SK-N-MC (cell line): ENCODE measurements at regions not wholly inside any gene's neighbourhood (a gene's known extent, or its start where the extent isn't known, plus 50 kb on each side); places are given as distances from the start of the nearest gene placed in this dataset.

ENCODE experiments used
- EZH2 ChIP-seq: fragments of 200-600 bp; sonication (generic); IDR thresholded peaks from one replicate; pipeline ENCODE4 v1.6.1; 2017; ENCODE audit warnings: antibody characterized with exemption
- POLR2AphosphoS5 ChIP-seq: IDR thresholded peaks from 2 replicates; pipeline ENCODE4 v1.6.1; 2012; ENCODE audit warnings: mild to moderate bottlenecking, low read depth, low read length, borderline replicate concordance

DNA sequence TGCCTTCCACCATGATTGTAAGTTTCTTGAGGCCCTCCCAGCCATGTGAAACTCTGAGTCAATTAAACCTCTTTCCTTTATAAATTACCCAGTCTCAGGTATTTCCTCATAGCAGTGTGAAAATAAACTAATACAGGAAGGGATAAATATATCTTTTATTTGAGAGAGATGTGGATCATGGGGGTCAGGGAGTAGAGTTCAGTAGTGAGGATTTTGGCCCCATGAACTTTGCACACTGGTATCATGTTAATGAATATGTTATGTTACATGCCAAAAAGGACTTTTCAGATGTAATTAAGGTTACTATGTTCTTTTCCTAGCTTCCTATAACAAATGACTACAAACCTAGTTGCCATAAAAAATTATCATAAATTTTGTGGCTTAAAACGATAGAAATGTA lies 1393.7 kb downstream of the DSC3 start:
- TF ChIP-seq EZH2 = no peak
- no peak for TF ChIP-seq POLR2AphosphoS5
